PFSK-1 (cell line): ENCODE measurements at regions not wholly inside any gene's neighbourhood (a gene's known extent, or its start where the extent isn't known, plus 50 kb on each side); places are given as distances from the start of the nearest gene placed in this dataset.

Experiments
- FOXP2 ChIP-seq: optimal IDR thresholded peaks from 2 replicates; pipeline ENCODE3; 2011; ENCODE audit warnings: borderline replicate concordance, control low read depth, inconsistent platforms; ENCODE audit not compliant: insufficient read depth; ENCODE audit errors: extremely low read length, extremely low read depth
- POLR2AphosphoS5 ChIP-seq: IDR thresholded peaks from 2 replicates; pipeline ENCODE4 v1.6.1; 2012; ENCODE audit warnings: low read depth, mild to moderate bottlenecking, control low read depth, low read length, moderate library complexity
- SIN3A ChIP-seq: IDR thresholded peaks from 2 replicates; pipeline ENCODE4 v1.6.1; 2012; ENCODE audit warnings: mild to moderate bottlenecking, low read length, moderate library complexity, borderline replicate concordance; ENCODE audit not compliant: insufficient read depth
- TAF1 ChIP-seq: IDR thresholded peaks from 2 replicates; pipeline ENCODE4 v1.6.1; 2012; ENCODE audit warnings: low read length, control low read depth, borderline replicate concordance; ENCODE audit not compliant: insufficient read depth
- TF ChIP-seq, protein P1 (sequence below), 2 experiments: IDR thresholded peaks; 2 replicates each; pipeline versions ENCODE4 v1.6.1 to v1.8.0; 2011 to 2012; ENCODE audit warnings: low read depth in 2 of 2, low read length in 2 of 2, control low read depth in 1 of 2, inconsistent platforms in 1 of 2, mild to moderate bottlenecking in 1 of 2, moderate library complexity in 1 of 2; ENCODE audit not compliant: insufficient read depth in 1 of 2

DNA sequence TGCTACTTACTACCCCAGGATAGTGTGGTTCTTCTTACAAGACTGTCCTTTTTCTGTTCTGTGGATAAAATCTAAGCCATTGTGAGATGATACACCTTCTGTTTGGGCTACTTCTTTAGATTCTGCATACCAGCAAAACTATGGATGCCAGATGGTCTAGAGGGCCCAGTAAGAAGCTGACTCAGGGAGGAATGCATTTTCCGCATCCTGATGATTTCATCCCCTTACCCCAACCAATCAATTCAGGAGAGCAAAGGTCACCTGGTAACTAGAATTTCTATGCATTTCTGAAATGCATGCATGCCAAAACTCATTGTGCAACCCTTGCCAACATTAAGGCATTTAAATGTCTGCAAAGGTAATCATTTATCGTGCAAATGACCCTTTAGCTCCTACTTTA, 285.7 kb upstream of the ZP4 start:
- TF ChIP-seq, protein P1, sequence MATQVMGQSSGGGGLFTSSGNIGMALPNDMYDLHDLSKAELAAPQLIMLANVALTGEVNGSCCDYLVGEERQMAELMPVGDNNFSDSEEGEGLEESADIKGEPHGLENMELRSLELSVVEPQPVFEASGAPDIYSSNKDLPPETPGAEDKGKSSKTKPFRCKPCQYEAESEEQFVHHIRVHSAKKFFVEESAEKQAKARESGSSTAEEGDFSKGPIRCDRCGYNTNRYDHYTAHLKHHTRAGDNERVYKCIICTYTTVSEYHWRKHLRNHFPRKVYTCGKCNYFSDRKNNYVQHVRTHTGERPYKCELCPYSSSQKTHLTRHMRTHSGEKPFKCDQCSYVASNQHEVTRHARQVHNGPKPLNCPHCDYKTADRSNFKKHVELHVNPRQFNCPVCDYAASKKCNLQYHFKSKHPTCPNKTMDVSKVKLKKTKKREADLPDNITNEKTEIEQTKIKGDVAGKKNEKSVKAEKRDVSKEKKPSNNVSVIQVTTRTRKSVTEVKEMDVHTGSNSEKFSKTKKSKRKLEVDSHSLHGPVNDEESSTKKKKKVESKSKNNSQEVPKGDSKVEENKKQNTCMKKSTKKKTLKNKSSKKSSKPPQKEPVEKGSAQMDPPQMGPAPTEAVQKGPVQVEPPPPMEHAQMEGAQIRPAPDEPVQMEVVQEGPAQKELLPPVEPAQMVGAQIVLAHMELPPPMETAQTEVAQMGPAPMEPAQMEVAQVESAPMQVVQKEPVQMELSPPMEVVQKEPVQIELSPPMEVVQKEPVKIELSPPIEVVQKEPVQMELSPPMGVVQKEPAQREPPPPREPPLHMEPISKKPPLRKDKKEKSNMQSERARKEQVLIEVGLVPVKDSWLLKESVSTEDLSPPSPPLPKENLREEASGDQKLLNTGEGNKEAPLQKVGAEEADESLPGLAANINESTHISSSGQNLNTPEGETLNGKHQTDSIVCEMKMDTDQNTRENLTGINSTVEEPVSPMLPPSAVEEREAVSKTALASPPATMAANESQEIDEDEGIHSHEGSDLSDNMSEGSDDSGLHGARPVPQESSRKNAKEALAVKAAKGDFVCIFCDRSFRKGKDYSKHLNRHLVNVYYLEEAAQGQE (IDR thresholded peaks at IDR 0.05; ENCODE audit: insufficient read depth in 1 of 2, low read depth in 2 of 2, low read length in 2 of 2), result no peak
- TF ChIP-seq SIN3A (no peak), POLR2AphosphoS5 (no peak), TAF1 (no peak), FOXP2 (no peak)
